ENCODE measurements at regions not wholly inside any gene's neighbourhood (a gene's known extent, or its start where the extent isn't known, plus 50 kb on each side); places are given as distances from the start of the nearest gene placed in this dataset.

- TF ChIP-seq, protein P1, sequence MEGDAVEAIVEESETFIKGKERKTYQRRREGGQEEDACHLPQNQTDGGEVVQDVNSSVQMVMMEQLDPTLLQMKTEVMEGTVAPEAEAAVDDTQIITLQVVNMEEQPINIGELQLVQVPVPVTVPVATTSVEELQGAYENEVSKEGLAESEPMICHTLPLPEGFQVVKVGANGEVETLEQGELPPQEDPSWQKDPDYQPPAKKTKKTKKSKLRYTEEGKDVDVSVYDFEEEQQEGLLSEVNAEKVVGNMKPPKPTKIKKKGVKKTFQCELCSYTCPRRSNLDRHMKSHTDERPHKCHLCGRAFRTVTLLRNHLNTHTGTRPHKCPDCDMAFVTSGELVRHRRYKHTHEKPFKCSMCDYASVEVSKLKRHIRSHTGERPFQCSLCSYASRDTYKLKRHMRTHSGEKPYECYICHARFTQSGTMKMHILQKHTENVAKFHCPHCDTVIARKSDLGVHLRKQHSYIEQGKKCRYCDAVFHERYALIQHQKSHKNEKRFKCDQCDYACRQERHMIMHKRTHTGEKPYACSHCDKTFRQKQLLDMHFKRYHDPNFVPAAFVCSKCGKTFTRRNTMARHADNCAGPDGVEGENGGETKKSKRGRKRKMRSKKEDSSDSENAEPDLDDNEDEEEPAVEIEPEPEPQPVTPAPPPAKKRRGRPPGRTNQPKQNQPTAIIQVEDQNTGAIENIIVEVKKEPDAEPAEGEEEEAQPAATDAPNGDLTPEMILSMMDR (IDR thresholded peaks at IDR 0.05) = no peak
- no peak for TF ChIP-seq POLR2A (IDR thresholded peaks at IDR 0.05)
These were observed 161.8 kb downstream of the SOCS6 start for GRCh38 chr18:70450426-70451253.

All from uterus (tissue), 2 donors.